Left ventricle myocardium inferior (tissue), 1 donor: ENCODE measurements at regions not wholly inside any gene's neighbourhood (a gene's known extent, or its start where the extent isn't known, plus 50 kb on each side); places are given as distances from the start of the nearest gene placed in this dataset.

Experiments used
- DNase-seq: peaks from one replicate; pipeline ENCODE4 v3.0.0-alpha.2; 2020
- H3K27ac ChIP-seq: fragments of 200-600 bp; replicated peaks from 2 replicates; pipeline ENCODE4 v1.8.0; 2021
- H3K27me3 ChIP-seq: fragments of 200-600 bp; 2 replicates; pipeline ENCODE4 v1.8.0; 2021; ENCODE audit warnings: low read depth
- H3K36me3 ChIP-seq: fragments of 200-600 bp; 2 replicates; pipeline ENCODE4 v1.8.0; 2021
- H3K4me1 ChIP-seq: fragments of 200-600 bp; 2 replicates; pipeline ENCODE4 v1.8.0; 2021
- H3K4me3 ChIP-seq: fragments of 200-600 bp; 2 replicates; pipeline ENCODE4 v1.8.0; 2021; ENCODE audit warnings: mild to moderate bottlenecking, moderate library complexity
- H3K9me3 ChIP-seq: fragments of 200-600 bp; replicated peaks from 2 replicates; pipeline ENCODE4 v1.8.0; 2021
- intact Hi-C: fragments of 100-400 bp; cut with micrococcal nuclease; formaldehyde crosslinking; loops from one replicate; pipeline ENCODE4 v1.11.0; 2022
- TF ChIP-seq, protein P1 (sequence below): fragments of 200-600 bp; IDR thresholded peaks from 2 replicates; pipeline ENCODE4 v1.8.0; 2021; ENCODE audit warnings: antibody characterized with exemption, mild to moderate bottlenecking, borderline replicate concordance
- donor health status: DM: no; HTN: yes; CAD: no; lungs with severe emphysema.

DNA sequence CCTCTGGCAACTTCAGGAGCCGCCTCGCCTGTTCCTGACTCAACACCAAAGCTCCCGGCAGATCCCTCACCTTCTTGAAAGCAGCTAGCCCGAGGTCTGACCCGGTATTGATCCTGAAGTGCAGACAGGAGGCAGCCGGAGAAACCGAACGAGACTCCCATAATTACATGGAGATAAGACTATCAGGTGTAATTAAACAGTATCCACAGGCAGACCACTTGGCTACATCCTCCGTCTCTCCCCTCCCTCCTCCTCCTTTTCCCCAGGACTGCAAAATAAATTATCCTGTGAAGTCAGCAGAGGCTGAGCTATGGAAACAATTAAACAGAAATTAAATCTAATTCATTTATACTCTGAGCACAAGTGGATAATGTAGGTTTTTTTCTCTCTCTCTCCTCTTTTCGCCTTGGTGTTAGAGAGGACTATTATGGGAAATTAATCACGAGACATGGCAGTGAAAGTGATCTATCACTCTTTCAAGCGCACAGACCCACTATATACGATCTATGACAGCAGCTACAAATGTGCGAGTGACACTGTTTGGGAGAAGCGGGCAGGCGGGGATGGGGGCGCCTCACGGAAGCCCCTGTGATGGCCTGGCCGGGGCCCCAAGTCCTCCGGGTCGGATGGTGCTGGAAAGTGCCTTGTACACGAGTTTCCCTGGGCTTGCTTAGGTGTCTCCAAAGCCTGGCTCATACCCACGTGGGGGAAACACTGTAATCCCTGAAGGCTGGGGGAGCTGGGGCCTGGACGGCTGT, 92.8 kb downstream of the RBFOX3 start:
- Histone ChIP-seq H3K27ac (no peak overlapping the region), H3K36me3 (no peaks in the 10 kb centered on the region), H3K27me3 (peaks cover 100% of the 10 kb centered on the region), H3K9me3 (peaks cover under 1% of the 10 kb centered on the region), H3K4me1 (no peaks in the 10 kb centered on the region), H3K4me3 (no peak overlapping the region)
- TF ChIP-seq, protein P1, sequence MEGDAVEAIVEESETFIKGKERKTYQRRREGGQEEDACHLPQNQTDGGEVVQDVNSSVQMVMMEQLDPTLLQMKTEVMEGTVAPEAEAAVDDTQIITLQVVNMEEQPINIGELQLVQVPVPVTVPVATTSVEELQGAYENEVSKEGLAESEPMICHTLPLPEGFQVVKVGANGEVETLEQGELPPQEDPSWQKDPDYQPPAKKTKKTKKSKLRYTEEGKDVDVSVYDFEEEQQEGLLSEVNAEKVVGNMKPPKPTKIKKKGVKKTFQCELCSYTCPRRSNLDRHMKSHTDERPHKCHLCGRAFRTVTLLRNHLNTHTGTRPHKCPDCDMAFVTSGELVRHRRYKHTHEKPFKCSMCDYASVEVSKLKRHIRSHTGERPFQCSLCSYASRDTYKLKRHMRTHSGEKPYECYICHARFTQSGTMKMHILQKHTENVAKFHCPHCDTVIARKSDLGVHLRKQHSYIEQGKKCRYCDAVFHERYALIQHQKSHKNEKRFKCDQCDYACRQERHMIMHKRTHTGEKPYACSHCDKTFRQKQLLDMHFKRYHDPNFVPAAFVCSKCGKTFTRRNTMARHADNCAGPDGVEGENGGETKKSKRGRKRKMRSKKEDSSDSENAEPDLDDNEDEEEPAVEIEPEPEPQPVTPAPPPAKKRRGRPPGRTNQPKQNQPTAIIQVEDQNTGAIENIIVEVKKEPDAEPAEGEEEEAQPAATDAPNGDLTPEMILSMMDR: no peak
- no peak for DNase-seq
- intact Hi-C loops: no loop called here

DNA sequence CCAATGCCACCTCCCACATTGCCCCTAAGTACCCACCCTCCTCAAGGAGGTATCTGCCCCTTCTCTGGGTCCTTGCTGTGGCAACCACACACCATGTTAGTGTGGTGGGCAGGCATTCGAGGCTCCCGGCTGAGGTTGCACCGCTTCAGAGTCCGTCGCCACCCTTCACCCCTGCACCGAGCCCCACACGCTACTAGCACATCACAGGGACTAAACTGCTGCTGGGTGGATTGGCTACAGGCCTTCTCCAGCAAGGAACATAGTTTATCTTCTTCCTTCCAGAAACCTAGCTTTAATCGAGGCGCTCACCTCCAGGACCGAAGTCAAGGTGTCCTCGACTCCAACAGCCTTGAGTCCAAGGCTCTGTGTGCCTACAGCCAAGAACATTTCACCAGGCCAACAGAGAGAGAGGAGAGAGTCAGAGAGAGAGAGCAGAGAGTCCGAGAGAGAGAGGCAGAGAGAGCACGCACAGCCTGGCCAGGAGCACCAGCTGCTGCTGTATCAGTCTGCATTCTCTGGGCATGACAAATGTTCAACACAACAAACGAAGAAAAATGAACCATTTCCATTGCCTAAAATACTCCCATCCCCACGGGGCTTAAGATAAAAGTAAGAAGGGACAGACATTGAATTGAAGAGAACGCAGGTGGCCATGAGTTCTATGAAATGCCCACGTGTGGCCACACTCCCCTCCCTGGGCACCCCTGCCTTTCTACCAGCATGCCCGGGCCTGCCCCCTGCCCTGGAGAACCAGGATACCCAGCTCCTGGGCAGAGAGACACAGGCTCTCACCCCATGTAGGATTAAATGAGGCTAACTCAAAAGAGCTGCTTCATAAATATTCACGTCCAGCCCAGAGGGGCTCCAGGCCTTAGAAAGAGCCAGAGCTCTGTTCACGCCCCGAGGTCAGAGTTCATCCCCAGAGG, 94.9 kb downstream of the RBFOX3 start:
- H3K27ac ChIP-seq: no peak overlapping the region
- H3K4me3 ChIP-seq: no peak overlapping the region
- TF ChIP-seq, protein P1: no peak
- H3K27me3 ChIP-seq: peaks cover 81% of the 10 kb centered on the region
- no peaks in the 10 kb centered on the region for H3K4me1 ChIP-seq
- no peaks in the 10 kb centered on the region for H3K36me3 ChIP-seq
- DNase-seq: no peak
- peaks cover 11% of the 10 kb centered on the region for H3K9me3 ChIP-seq
- intact Hi-C loops: no loop called here

DNA sequence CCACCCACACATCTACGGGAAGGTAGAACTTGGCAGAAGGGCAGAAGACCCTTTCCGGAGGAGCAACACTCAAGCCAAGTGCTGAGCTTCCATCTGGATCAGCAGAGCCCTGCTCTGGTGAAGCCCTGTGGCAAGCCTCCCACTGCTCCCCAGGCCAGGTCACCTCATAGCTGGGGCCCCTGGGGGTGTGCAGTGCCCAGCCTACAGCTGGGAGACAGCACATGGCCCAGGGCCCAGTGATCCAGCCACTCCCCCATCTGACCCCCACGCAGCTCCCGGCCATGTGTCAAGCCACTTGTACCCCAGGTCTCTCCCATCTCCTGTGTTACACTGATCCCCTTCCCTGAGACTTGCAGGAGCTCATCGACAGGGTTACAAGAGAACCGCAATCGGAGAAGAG, 95.7 kb downstream of the RBFOX3 start:
- H3K9me3 ChIP-seq: peaks cover 11% of the 10 kb centered on the region
- DNase-seq: no peak
- peaks cover 81% of the 10 kb centered on the region for H3K27me3 ChIP-seq
- no peaks in the 10 kb centered on the region for H3K36me3 ChIP-seq
- H3K4me3 ChIP-seq: no peak overlapping the region
- no peak overlapping the region for H3K27ac ChIP-seq
- intact Hi-C loops: no loop called here
- no peaks in the 10 kb centered on the region for H3K4me1 ChIP-seq
- TF ChIP-seq, protein P1: no peak

DNA sequence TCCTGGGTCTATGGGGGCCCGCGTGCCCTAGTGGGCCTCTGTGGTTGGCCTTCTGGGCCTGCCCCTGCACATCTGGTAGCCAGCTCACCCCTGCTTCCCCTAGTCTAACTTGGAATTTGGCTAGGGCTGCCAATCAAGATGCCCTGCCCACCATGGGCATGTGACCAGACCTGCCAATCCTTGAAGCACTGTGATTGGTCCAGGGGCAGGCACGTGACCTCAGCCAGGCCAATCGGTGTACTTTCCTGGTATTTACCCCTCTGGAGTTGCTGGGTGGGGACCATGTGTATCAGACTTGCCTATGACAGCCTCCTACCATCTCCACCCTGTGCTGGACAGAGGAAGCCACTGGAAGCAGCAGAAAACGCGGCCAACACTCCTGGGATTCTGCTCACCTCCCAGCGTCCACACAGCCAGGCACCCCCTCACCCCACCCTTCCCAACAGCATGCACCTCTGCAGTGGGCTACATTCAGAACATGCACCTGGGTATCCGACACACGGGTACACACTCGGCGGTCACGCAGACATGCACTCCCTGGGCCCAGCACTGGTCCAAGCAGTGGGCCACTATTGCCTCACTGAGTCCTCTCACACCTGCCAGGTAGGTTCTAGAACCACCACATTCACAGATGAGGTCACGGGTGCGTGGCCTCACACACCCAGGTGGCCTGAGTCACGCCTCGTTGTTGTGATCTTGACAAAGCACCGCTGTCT, 96.9 kb downstream of the RBFOX3 start:
- Histone ChIP-seq H3K36me3 (no peaks in the 10 kb centered on the region), H3K27ac (no peak overlapping the region), H3K4me3 (no peak overlapping the region), H3K27me3 (peaks cover 81% of the 10 kb centered on the region), H3K9me3 (peaks cover 11% of the 10 kb centered on the region), H3K4me1 (no peaks in the 10 kb centered on the region)
- intact Hi-C loops: no loop called here
- TF ChIP-seq, protein P1: no peak
- DNase-seq: no peak

DNA sequence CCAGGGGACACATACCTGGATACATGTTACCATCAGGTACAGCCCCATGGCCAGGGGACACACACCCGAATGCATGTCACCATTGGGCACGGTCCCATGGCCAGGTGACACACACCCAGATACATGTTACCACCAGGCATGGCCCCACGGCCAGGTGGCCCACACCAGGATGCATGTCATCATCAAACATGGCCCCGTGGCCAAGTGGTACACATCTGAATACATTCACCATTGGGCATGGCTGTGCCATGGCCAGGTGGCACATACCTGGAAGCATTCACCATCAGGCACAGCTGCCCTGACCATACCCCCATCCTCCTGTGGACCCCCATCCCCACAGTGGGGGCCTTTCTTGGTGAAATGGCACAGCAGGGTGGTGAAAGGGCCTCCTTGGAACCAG, 97.6 kb downstream of the RBFOX3 start:
- peaks cover 11% of the 10 kb centered on the region for H3K9me3 ChIP-seq
- TF ChIP-seq, protein P1: no peak

More for the DNA sequence above, 97.6 kb downstream of the RBFOX3 start:
- Histone ChIP-seq H3K27me3 (peaks cover 81% of the 10 kb centered on the region), H3K27ac (no peak overlapping the region), H3K4me1 (no peaks in the 10 kb centered on the region), H3K36me3 (no peaks in the 10 kb centered on the region), H3K4me3 (no peak overlapping the region)
- no peak for DNase-seq
- intact Hi-C loops: no loop called here
